ENCODE measurements at regions not wholly inside any gene's neighbourhood (a gene's known extent, or its start where the extent isn't known, plus 50 kb on each side); places are given as distances from the start of the nearest gene placed in this dataset.

GRCh38 chr12:86787419-86787818, 531.2 kb upstream of the MGAT4C start:
- no peaks in the 10 kb centered on the region for H3K36me3 Mint-ChIP-seq
- no peak overlapping the region for H3K27ac Mint-ChIP-seq
- Histone ChIP-seq H3K4me2 (replicated peaks; ENCODE audit: extremely low read depth, low read length, poor library complexity, severe bottlenecking) (no peak overlapping the region), H4K20me1 (ENCODE audit: insufficient read depth, low read length) (no peaks in the 10 kb centered on the region), H3K79me2 (ENCODE audit: insufficient read depth, low read length) (no peaks in the 10 kb centered on the region), H3K9ac (ENCODE audit: insufficient read depth, low read length, poor library complexity, severe bottlenecking) (no peak overlapping the region), H3K36me3 (replicated peaks in 1 of 2; ENCODE audit: control insufficient read depth in 1 of 2, insufficient read depth in 2 of 2, low read length in 2 of 2) (no peaks in the 10 kb centered on the region), H3K27me3 (ENCODE audit: control insufficient read depth in 2 of 2, insufficient read depth in 2 of 2, low read length in 2 of 2) (no peaks in the 10 kb centered on the region), H3K4me1 (ENCODE audit: control insufficient read depth in 1 of 2, insufficient read depth in 2 of 2, low read length in 2 of 2) (no peaks in the 10 kb centered on the region), H3K27ac (ENCODE audit: low read depth in 1 of 2, low read length in 2 of 2) (no peak overlapping the region), H3K9me3 (replicated peaks in 1 of 2; ENCODE audit: control insufficient read depth in 1 of 2, insufficient read depth in 1 of 2, low read length in 2 of 2) (no peaks in the 10 kb centered on the region), H3K4me3 (replicated peaks in 1 of 3; ENCODE audit: low read depth in 2 of 3, low read length in 3 of 3) (no peak overlapping the region), H2AFZ (ENCODE audit: insufficient read depth, low read depth, low read length, poor library complexity, severe bottlenecking) (no peak overlapping the region)
- H3K9me3 Mint-ChIP-seq, result peaks cover 0 to under 1% (median 0%) of the 10 kb centered on the region in 7 donors
- TF ChIP-seq CTCF (IDR thresholded peaks at IDR 0.05), result no peak
- H3K27me3 Mint-ChIP-seq (ENCODE audit: low read depth in 3 of 3), result peaks cover 0 to 1% (median 0%) of the 10 kb centered on the region in 3 donors
- H3K4me1 Mint-ChIP-seq, result no peaks in the 10 kb centered on the region
- DNase-seq, result no peak
- intact Hi-C loops (cut with micrococcal nuclease), result no loop called here
- no peak overlapping the region for H3K4me3 Mint-ChIP-seq

- no peaks in the 10 kb centered on the region for H3K27me3 Mint-ChIP-seq (ENCODE audit: low read depth in 3 of 3)
- H3K4me3 ChIP-seq (replicated peaks in 1 of 3; ENCODE audit: low read depth in 2 of 3, low read length in 3 of 3), result no peak overlapping the region
- no peaks in the 10 kb centered on the region for H3K4me1 Mint-ChIP-seq
- H3K9me3 Mint-ChIP-seq, result peaks cover 0 to 9% (median 2%) of the 10 kb centered on the region in 7 donors
- H3K4me3 Mint-ChIP-seq, result no peak overlapping the region
- H3K36me3 Mint-ChIP-seq, result no peaks in the 10 kb centered on the region
- H3K27me3 ChIP-seq (ENCODE audit: control insufficient read depth in 2 of 2, insufficient read depth in 2 of 2, low read length in 2 of 2), result no peaks in the 10 kb centered on the region
- no peak overlapping the region for H2AFZ ChIP-seq (ENCODE audit: insufficient read depth, low read depth, low read length, poor library complexity, severe bottlenecking)
- H3K27ac ChIP-seq (ENCODE audit: low read depth in 1 of 2, low read length in 2 of 2), result no peak overlapping the region
- no peak for TF ChIP-seq CTCF (IDR thresholded peaks at IDR 0.05)
- no peaks in the 10 kb centered on the region for H3K4me1 ChIP-seq (ENCODE audit: control insufficient read depth in 1 of 2, insufficient read depth in 2 of 2, low read length in 2 of 2)
- H4K20me1 ChIP-seq (ENCODE audit: insufficient read depth, low read length), result no peaks in the 10 kb centered on the region
- H3K79me2 ChIP-seq (ENCODE audit: insufficient read depth, low read length), result no peaks in the 10 kb centered on the region
- H3K27ac Mint-ChIP-seq, result no peak overlapping the region
- H3K9ac ChIP-seq (ENCODE audit: insufficient read depth, low read length, poor library complexity, severe bottlenecking), result no peak overlapping the region
- DNase-seq, result no peak
- intact Hi-C loops (cut with micrococcal nuclease), result no loop called here
- no peaks in the 10 kb centered on the region for H3K36me3 ChIP-seq (replicated peaks in 1 of 2; ENCODE audit: control insufficient read depth in 1 of 2, insufficient read depth in 2 of 2, low read length in 2 of 2)
- no peak overlapping the region for H3K4me2 ChIP-seq (replicated peaks; ENCODE audit: extremely low read depth, low read length, poor library complexity, severe bottlenecking)
- H3K9me3 ChIP-seq (replicated peaks in 1 of 2; ENCODE audit: control insufficient read depth in 1 of 2, insufficient read depth in 1 of 2, low read length in 2 of 2), result no peaks in the 10 kb centered on the region
- 94% methylated on average over 2 of the region's 2 CpGs for WGBS (ENCODE audit: insufficient coverage)
Measured at GRCh38 chr12:86777325-86777724, 521.1 kb upstream of the MGAT4C start.

All from CD14-positive monocyte (primary cell).